Islet of Langerhans (tissue), 1 donor: ENCODE measurements at regions not wholly inside any gene's neighbourhood (a gene's known extent, or its start where the extent isn't known, plus 50 kb on each side); places are given as distances from the start of the nearest gene placed in this dataset.
A peak's percentile ranks its signal among the peaks of the same experiment; 100 is the strongest.

Experiments
- FAIRE-seq: peaks from one replicate; lab custom pipeline; 2011; peaks lifted over from hg19 to GRCh38; lab: Jason Lieb, UNC

- FAIRE-seq, result no peak
Observed at GRCh38 chr5:93929131-93929530, 187.7 kb upstream of the POU5F2 start.

GRCh38 chr5:93926831-93927620 is 185.6 kb upstream of the POU5F2 start:
- FAIRE-seq, result no peak

GRCh38 chr5:93925321-93925720 is 183.9 kb upstream of the POU5F2 start:
- FAIRE-seq, result no peak

- no peak for FAIRE-seq
Observed at GRCh38 chr5:93924628-93925027, 183.2 kb upstream of the POU5F2 start.

GRCh38 chr5:93922551-93922950 is 181.2 kb upstream of the POU5F2 start:
- FAIRE-seq, result no peak

- FAIRE-seq, result no peak
Observed at GRCh38 chr5:93921001-93921400, 179.6 kb upstream of the POU5F2 start.

GRCh38 chr5:93916872-93917271 is 175.5 kb upstream of the POU5F2 start:
- no peak for FAIRE-seq

GRCh38 chr5:93915142-93915553 is 173.7 kb upstream of the POU5F2 start:
- peak; percentile 86 for FAIRE-seq

GRCh38 chr5:93911609-93912008 is 170.2 kb upstream of the POU5F2 start:
- no peak for FAIRE-seq

- peak; percentile 72 for FAIRE-seq
Observed at GRCh38 chr5:93909356-93909755, 168.0 kb upstream of the POU5F2 start.

- no peak for FAIRE-seq
Observed at GRCh38 chr5:93904917-93905316, 163.5 kb upstream of the POU5F2 start.

- FAIRE-seq, result no peak
Observed at GRCh38 chr5:93902288-93902687, 160.9 kb upstream of the POU5F2 start.

- FAIRE-seq, result no peak
Observed at GRCh38 chr5:93899026-93899600, 157.7 kb upstream of the POU5F2 start.

GRCh38 chr5:93894601-93895354 is 153.4 kb upstream of the POU5F2 start:
- FAIRE-seq, result no peak

GRCh38 chr5:93893075-93893474 is 151.7 kb upstream of the POU5F2 start:
- FAIRE-seq, result no peak

GRCh38 chr5:93892481-93892880 is 151.1 kb upstream of the POU5F2 start:
- no peak for FAIRE-seq

- peak; percentile 43 for FAIRE-seq
Observed at GRCh38 chr5:93891491-93892480, 150.4 kb upstream of the POU5F2 start.

GRCh38 chr5:93890657-93891056 is 149.3 kb upstream of the POU5F2 start:
- FAIRE-seq, result no peak

- no peak for FAIRE-seq
Observed at GRCh38 chr5:93887678-93888077, 146.3 kb upstream of the POU5F2 start.

GRCh38 chr5:93886917-93887361 is 145.5 kb upstream of the POU5F2 start:
- FAIRE-seq, result no peak

GRCh38 chr5:93886098-93886806 is 144.9 kb upstream of the POU5F2 start:
- no peak for FAIRE-seq
